Liver (tissue), 7 donors: ENCODE measurements at regions not wholly inside any gene's neighbourhood (a gene's known extent, or its start where the extent isn't known, plus 50 kb on each side); places are given as distances from the start of the nearest gene placed in this dataset.

ENCODE experiments used
- DNase-seq: peaks from one replicate; pipeline ENCODE4 v3.0.0-alpha.2; 2017; ENCODE audit warnings: low spot score
- H3K27ac ChIP-seq, 2 donors: one replicate each; pipeline ENCODE4 v1.7.0; 2013; ENCODE audit warnings: inconsistent platforms in 2 of 2, low read length in 2 of 2, control low read depth in 1 of 2, low read depth in 1 of 2, mild to moderate bottlenecking in 1 of 2
- H3K27me3 ChIP-seq, 4 donors: one replicate each; pipeline versions ENCODE4 v1.6.1 to v1.7.0; 2013; ENCODE audit warnings: low read length in 3 of 4, inconsistent platforms in 1 of 4, mild to moderate bottlenecking in 1 of 4, moderate library complexity in 1 of 4; ENCODE audit not compliant: control insufficient read depth in 4 of 4, insufficient read depth in 4 of 4
- H3K36me3 ChIP-seq, 4 donors: one replicate each; pipeline versions ENCODE4 v1.6.1 to v1.7.0; 2013; ENCODE audit warnings: low read length in 3 of 4, mild to moderate bottlenecking in 3 of 4, low read depth in 1 of 4, moderate library complexity in 1 of 4; ENCODE audit not compliant: control insufficient read depth in 4 of 4, insufficient read depth in 3 of 4
- H3K4me1 ChIP-seq, 4 donors: one replicate each; pipeline versions ENCODE4 v1.6.1 to v1.7.0; 2013; ENCODE audit warnings: low read length in 3 of 4, mild to moderate bottlenecking in 3 of 4, moderate library complexity in 1 of 4; ENCODE audit not compliant: control insufficient read depth in 4 of 4, insufficient read depth in 4 of 4
- H3K4me3 ChIP-seq, 3 donors: one replicate each; pipeline versions ENCODE4 v1.6.1 to v1.7.0; 2013; ENCODE audit warnings: low read length in 3 of 3, control low read depth in 1 of 3, low read depth in 1 of 3, mild to moderate bottlenecking in 1 of 3
- H3K9ac ChIP-seq, 2 donors: one replicate each; pipeline ENCODE4 v1.7.0; 2013; ENCODE audit warnings: low read length in 2 of 2, mild to moderate bottlenecking in 2 of 2, moderate library complexity in 2 of 2, control low read depth in 1 of 2, low read depth in 1 of 2
- H3K9me3 ChIP-seq, 4 donors: one replicate each; pipeline versions ENCODE4 v1.6.1 to v1.7.0; 2013; ENCODE audit warnings: low read length in 3 of 4; ENCODE audit not compliant: control insufficient read depth in 4 of 4
- EGR1 ChIP-seq, 2 donors: IDR thresholded peaks; 2 replicates each; pipeline ENCODE4 v1.6.1; 2016 to 2018; ENCODE audit warnings: antibody characterized with exemption in 2 of 2, low read depth in 2 of 2
- FOXA2 ChIP-seq: IDR thresholded peaks from 2 replicates; pipeline ENCODE4 v1.6.1; 2016; ENCODE audit warnings: antibody characterized with exemption
- HNF4A ChIP-seq, 2 donors: conservative IDR thresholded peaks; 2 replicates each; pipeline ENCODE4 v1.6.1; 2016; ENCODE audit warnings: antibody characterized with exemption in 2 of 2, mild to moderate bottlenecking in 2 of 2
- HNF4G ChIP-seq: IDR thresholded peaks from 2 replicates; pipeline ENCODE4 v1.6.1; 2016; ENCODE audit warnings: antibody characterized with exemption
- JUND ChIP-seq, 2 donors: IDR thresholded peaks; 2 replicates each; pipeline ENCODE4 v1.6.1; 2016; ENCODE audit warnings: antibody characterized with exemption in 2 of 2
- NR2F2 ChIP-seq: IDR thresholded peaks from 2 replicates; pipeline ENCODE4 v1.6.1; 2016; ENCODE audit warnings: antibody characterized with exemption
- RXRA ChIP-seq, 2 donors: IDR thresholded peaks; 2 replicates each; pipeline ENCODE4 v1.6.1; 2017 to 2018; ENCODE audit warnings: antibody characterized with exemption in 2 of 2, mild to moderate bottlenecking in 1 of 2
- SP1 ChIP-seq: IDR thresholded peaks from 2 replicates; pipeline ENCODE4 v1.6.1; 2018; ENCODE audit warnings: antibody characterized with exemption, mild to moderate bottlenecking
- TAF1 ChIP-seq: conservative IDR thresholded peaks from 2 replicates; pipeline ENCODE4 v1.6.1; 2016; ENCODE audit warnings: antibody characterized with exemption, mild to moderate bottlenecking
- YY1 ChIP-seq: IDR thresholded peaks from 2 replicates; pipeline ENCODE4 v1.6.1; 2016; ENCODE audit warnings: antibody characterized with exemption, mild to moderate bottlenecking
- WGBS: extraction: QIAGEN DNeasy Blood & Tissue Kit; methylation state at CpG from one replicate; pipeline ENCODE4 v1.1.7; 2013; 5-methylcytosine and 5-hydroxymethylcytosine counted together
- TF ChIP-seq, protein P1 (sequence below): IDR thresholded peaks from 2 replicates; pipeline ENCODE4 v1.6.1; 2016; ENCODE audit warnings: antibody characterized with exemption, mild to moderate bottlenecking
- TF ChIP-seq, protein P2 (sequence below): IDR thresholded peaks from 2 replicates; pipeline ENCODE4 v1.6.1; 2016; ENCODE audit warnings: antibody characterized with exemption
- TF ChIP-seq, protein P3 (sequence below): IDR thresholded peaks from 2 replicates; pipeline ENCODE4 v1.6.1; 2016; ENCODE audit warnings: antibody characterized with exemption
- TF ChIP-seq, protein P4 (sequence below): IDR thresholded peaks from 2 replicates; pipeline ENCODE4 v1.6.1; 2016; ENCODE audit warnings: antibody characterized with exemption
- donor health status: healthy.
- donor health status: healthy.
- donor health status: healthy.
- donor health status: healthy.

- no peak overlapping the region for H3K4me3 ChIP-seq
- H3K9me3 ChIP-seq, result no peaks in the 10 kb centered on the region
- H3K4me1 ChIP-seq, result peaks cover 0 to 5% (median 0%) of the 10 kb centered on the region in 4 donors
- H3K27me3 ChIP-seq, result no peaks in the 10 kb centered on the region
- no peaks in the 10 kb centered on the region for H3K36me3 ChIP-seq
- WGBS, result 19% methylated on average over 1 of the region's 1 CpG
- no peak for TF ChIP-seq HNF4G
- TF ChIP-seq FOXA2, result no peak
- peak in 1 of 2 donors; percentile 5 for TF ChIP-seq RXRA (IDR thresholded peaks at IDR 0.05)
- no peak for TF ChIP-seq NR2F2
- no peak for TF ChIP-seq TAF1
- TF ChIP-seq, protein P1, sequence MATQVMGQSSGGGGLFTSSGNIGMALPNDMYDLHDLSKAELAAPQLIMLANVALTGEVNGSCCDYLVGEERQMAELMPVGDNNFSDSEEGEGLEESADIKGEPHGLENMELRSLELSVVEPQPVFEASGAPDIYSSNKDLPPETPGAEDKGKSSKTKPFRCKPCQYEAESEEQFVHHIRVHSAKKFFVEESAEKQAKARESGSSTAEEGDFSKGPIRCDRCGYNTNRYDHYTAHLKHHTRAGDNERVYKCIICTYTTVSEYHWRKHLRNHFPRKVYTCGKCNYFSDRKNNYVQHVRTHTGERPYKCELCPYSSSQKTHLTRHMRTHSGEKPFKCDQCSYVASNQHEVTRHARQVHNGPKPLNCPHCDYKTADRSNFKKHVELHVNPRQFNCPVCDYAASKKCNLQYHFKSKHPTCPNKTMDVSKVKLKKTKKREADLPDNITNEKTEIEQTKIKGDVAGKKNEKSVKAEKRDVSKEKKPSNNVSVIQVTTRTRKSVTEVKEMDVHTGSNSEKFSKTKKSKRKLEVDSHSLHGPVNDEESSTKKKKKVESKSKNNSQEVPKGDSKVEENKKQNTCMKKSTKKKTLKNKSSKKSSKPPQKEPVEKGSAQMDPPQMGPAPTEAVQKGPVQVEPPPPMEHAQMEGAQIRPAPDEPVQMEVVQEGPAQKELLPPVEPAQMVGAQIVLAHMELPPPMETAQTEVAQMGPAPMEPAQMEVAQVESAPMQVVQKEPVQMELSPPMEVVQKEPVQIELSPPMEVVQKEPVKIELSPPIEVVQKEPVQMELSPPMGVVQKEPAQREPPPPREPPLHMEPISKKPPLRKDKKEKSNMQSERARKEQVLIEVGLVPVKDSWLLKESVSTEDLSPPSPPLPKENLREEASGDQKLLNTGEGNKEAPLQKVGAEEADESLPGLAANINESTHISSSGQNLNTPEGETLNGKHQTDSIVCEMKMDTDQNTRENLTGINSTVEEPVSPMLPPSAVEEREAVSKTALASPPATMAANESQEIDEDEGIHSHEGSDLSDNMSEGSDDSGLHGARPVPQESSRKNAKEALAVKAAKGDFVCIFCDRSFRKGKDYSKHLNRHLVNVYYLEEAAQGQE, result no peak
- no peak for TF ChIP-seq YY1
- peak; percentile 33 to 42 for TF ChIP-seq HNF4A (conservative IDR thresholded peaks at IDR 0.05)
- no peak overlapping the region for H3K9ac ChIP-seq
- DNase-seq, result no peak
- no peak overlapping the region for H3K27ac ChIP-seq
These were observed 154.0 kb upstream of the RADX start for GRCh38 chrX:106457802-106458201.

DNA sequence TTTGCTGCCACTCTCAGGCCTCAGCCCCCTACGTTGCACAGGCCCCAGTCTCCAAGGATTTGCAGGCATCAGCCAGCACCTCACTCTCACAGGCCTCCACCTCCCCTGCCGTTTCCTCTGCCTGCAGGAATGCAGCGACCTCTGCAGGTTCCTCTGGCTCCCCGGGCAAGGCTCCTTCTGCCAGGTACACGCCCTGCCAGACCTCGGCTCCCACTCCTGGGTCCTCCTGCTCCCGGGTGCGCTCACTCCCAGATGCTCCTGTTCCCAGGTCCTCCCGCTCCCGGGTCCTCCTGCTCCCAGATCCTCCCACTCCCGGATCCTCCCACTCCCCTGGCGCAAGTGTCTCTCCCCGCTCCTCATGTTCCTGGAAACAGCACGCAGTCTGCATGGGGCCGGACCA is 144.4 kb upstream of the RADX start:
- no peaks in the 10 kb centered on the region for H3K4me1 ChIP-seq
- no peaks in the 10 kb centered on the region for H3K27me3 ChIP-seq
- no peak overlapping the region for H3K4me3 ChIP-seq
- H3K36me3 ChIP-seq, result no peaks in the 10 kb centered on the region
- H3K27ac ChIP-seq, result no peak overlapping the region
- H3K9ac ChIP-seq, result no peak overlapping the region
- DNase-seq, result no peak
- WGBS, result 69% methylated on average over 15 of the region's 15 CpGs
- TF ChIP-seq, protein P1, result no peak
- no peak for TF ChIP-seq EGR1 (IDR thresholded peaks at IDR 0.05; ENCODE audit: low read depth in 2 of 2)
- no peak for TF ChIP-seq NR2F2
- no peak for TF ChIP-seq HNF4A (conservative IDR thresholded peaks at IDR 0.05)
- TF ChIP-seq, protein P2, sequence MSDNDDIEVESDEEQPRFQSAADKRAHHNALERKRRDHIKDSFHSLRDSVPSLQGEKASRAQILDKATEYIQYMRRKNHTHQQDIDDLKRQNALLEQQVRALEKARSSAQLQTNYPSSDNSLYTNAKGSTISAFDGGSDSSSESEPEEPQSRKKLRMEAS, result no peak
- no peak for TF ChIP-seq JUND (IDR thresholded peaks at IDR 0.05)
- TF ChIP-seq SP1, result no peak
- TF ChIP-seq FOXA2, result no peak
- TF ChIP-seq, protein P3, sequence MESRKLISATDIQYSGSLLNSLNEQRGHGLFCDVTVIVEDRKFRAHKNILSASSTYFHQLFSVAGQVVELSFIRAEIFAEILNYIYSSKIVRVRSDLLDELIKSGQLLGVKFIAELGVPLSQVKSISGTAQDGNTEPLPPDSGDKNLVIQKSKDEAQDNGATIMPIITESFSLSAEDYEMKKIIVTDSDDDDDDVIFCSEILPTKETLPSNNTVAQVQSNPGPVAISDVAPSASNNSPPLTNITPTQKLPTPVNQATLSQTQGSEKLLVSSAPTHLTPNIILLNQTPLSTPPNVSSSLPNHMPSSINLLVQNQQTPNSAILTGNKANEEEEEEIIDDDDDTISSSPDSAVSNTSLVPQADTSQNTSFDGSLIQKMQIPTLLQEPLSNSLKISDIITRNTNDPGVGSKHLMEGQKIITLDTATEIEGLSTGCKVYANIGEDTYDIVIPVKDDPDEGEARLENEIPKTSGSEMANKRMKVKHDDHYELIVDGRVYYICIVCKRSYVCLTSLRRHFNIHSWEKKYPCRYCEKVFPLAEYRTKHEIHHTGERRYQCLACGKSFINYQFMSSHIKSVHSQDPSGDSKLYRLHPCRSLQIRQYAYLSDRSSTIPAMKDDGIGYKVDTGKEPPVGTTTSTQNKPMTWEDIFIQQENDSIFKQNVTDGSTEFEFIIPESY, result no peak
- TF ChIP-seq, protein P4, sequence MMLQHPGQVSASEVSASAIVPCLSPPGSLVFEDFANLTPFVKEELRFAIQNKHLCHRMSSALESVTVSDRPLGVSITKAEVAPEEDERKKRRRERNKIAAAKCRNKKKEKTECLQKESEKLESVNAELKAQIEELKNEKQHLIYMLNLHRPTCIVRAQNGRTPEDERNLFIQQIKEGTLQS, result no peak
- H3K9me3 ChIP-seq, result no peaks in the 10 kb centered on the region
